ENCODE measurements at regions not wholly inside any gene's neighbourhood (a gene's known extent, or its start where the extent isn't known, plus 50 kb on each side); places are given as distances from the start of the nearest gene placed in this dataset.

DNA sequence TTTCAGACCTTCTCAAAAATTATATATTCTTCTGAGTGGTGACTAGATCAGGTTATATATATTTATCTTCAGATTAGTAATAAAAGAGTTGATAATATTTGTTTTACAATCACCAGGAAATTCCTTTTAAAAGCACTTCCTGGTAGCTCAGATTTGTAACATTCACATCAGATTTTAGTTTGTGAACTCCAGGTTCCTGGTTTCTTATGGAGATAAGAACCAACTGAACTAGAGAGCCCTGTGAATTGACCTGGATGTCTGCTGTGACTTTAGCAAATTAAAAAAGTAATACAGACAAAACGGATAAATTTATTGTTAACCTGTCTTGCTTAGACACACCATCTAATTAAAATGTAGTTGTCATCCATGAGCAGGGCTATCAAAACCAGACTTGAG, 868.7 kb downstream of the BCL11A start (continued):
- TF ChIP-seq, protein P1, sequence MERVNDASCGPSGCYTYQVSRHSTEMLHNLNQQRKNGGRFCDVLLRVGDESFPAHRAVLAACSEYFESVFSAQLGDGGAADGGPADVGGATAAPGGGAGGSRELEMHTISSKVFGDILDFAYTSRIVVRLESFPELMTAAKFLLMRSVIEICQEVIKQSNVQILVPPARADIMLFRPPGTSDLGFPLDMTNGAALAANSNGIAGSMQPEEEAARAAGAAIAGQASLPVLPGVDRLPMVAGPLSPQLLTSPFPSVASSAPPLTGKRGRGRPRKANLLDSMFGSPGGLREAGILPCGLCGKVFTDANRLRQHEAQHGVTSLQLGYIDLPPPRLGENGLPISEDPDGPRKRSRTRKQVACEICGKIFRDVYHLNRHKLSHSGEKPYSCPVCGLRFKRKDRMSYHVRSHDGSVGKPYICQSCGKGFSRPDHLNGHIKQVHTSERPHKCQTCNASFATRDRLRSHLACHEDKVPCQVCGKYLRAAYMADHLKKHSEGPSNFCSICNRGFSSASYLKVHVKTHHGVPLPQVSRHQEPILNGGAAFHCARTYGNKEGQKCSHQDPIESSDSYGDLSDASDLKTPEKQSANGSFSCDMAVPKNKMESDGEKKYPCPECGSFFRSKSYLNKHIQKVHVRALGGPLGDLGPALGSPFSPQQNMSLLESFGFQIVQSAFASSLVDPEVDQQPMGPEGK (CRISPR knock-in tag; IDR thresholded peaks at IDR 0.05; ENCODE audit: borderline replicate concordance): no peak

DNA sequence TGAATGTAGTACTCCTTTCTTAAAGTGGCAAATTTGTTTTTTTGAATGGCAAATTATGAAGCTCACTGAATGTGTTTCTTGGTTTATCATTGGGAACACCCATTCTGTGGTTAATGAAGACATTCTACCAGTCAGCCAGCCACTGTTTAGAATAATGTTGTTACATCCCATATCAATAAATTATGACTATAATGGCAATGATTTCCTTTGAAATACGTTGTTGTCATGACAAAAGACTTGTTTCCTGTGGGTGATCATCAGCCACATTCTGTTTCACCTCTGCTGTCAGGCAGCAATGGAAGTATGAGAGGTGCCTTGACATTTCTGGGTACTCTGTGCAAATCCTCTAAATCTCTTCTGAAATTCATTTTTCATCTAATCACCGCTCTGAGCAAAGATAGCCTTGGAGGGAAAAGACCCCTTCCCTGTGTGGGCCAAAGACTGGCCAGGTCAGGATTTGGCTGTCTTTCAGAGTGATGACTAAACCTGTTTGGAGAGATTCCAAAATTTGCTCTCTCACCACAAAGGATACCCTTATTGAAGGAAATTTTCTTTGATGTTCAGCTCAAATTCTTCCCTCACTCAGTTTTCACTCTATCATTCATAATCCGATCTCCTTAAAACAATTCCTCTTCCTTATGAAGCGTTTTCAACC, 869.2 kb downstream of the BCL11A start:
- TF ChIP-seq ZNF70 (CRISPR knock-in tag; IDR thresholded peaks at IDR 0.05): no peak
- no peak for TF ChIP-seq ZFP30 (CRISPR knock-in tag; IDR thresholded peaks at IDR 0.05)
- TF ChIP-seq ARNTL (CRISPR knock-in tag; IDR thresholded peaks at IDR 0.05; ENCODE audit: borderline replicate concordance, low read depth): no peak
- TF ChIP-seq PPARA (CRISPR knock-in tag; IDR thresholded peaks at IDR 0.05; ENCODE audit: borderline replicate concordance): no peak
- no peak for ATAC-seq

DNA sequence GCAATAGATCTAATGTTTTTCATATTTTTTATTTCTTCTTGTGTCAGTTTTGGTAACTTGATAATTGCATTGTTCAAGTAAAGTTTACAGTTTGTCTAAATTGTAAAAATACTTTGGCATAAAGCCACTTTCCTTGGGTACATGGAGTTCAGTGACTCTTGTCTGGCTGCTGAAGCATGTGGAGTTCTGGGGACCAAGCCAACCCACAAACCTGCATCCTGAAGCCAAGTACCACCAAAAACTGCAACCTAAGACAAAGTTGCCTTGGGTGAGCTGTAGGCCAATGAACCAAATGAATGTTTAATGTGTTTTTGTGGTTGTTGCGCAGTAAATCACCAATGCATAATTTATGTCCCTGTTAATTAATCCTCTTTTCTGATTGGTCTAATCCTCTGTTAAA, 872.6 kb downstream of the BCL11A start:
- TF ChIP-seq, protein P2, sequence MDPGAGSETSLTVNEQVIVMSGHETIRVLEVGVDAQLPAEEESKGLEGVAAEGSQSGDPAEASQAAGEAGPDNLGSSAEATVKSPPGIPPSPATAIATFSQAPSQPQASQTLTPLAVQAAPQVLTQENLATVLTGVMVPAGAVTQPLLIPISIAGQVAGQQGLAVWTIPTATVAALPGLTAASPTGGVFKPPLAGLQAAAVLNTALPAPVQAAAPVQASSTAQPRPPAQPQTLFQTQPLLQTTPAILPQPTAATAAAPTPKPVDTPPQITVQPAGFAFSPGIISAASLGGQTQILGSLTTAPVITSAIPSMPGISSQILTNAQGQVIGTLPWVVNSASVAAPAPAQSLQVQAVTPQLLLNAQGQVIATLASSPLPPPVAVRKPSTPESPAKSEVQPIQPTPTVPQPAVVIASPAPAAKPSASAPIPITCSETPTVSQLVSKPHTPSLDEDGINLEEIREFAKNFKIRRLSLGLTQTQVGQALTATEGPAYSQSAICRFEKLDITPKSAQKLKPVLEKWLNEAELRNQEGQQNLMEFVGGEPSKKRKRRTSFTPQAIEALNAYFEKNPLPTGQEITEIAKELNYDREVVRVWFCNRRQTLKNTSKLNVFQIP (CRISPR knock-in tag; IDR thresholded peaks at IDR 0.05; ENCODE audit: borderline replicate concordance, low read depth): no peak
- TF ChIP-seq RARB (CRISPR knock-in tag; IDR thresholded peaks at IDR 0.05) (no peak), ZNF8 (CRISPR knock-in tag; IDR thresholded peaks at IDR 0.05) (no peak), BACH2 (CRISPR knock-in tag; IDR thresholded peaks at IDR 0.05; ENCODE audit: borderline replicate concordance) (no peak), ZNF565 (CRISPR knock-in tag; conservative IDR thresholded peaks at IDR 0.05; ENCODE audit: low read depth) (no peak)
- TF ChIP-seq, protein P3, sequence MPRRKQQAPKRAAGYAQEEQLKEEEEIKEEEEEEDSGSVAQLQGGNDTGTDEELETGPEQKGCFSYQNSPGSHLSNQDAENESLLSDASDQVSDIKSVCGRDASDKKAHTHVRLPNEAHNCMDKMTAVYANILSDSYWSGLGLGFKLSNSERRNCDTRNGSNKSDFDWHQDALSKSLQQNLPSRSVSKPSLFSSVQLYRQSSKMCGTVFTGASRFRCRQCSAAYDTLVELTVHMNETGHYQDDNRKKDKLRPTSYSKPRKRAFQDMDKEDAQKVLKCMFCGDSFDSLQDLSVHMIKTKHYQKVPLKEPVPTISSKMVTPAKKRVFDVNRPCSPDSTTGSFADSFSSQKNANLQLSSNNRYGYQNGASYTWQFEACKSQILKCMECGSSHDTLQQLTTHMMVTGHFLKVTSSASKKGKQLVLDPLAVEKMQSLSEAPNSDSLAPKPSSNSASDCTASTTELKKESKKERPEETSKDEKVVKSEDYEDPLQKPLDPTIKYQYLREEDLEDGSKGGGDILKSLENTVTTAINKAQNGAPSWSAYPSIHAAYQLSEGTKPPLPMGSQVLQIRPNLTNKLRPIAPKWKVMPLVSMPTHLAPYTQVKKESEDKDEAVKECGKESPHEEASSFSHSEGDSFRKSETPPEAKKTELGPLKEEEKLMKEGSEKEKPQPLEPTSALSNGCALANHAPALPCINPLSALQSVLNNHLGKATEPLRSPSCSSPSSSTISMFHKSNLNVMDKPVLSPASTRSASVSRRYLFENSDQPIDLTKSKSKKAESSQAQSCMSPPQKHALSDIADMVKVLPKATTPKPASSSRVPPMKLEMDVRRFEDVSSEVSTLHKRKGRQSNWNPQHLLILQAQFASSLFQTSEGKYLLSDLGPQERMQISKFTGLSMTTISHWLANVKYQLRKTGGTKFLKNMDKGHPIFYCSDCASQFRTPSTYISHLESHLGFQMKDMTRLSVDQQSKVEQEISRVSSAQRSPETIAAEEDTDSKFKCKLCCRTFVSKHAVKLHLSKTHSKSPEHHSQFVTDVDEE (CRISPR knock-in tag; IDR thresholded peaks at IDR 0.05): no peak
- ATAC-seq: no peak

DNA sequence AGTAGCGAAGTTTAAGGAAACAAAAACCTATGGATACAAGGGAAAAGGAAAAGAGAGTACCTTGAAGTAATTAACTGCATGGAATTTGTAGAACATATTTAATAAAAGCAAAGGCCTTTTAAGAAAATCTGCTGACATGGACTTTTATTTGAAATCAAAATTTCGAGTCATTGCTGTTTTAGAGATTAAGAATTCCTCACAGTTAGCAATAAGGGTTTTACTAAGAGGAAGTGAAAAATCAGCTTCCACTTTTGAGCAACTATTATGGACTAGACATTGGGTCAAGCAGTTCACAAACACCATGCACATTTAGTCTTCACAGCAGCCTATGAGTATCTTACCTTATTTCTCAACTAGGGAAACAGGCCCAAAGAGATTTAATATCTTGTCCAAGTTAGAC, 876.3 kb downstream of the BCL11A start:
- ATAC-seq: no peak
- TF ChIP-seq, protein P3 (CRISPR knock-in tag; IDR thresholded peaks at IDR 0.05): no peak
- TF ChIP-seq, protein P2 (CRISPR knock-in tag; IDR thresholded peaks at IDR 0.05; ENCODE audit: borderline replicate concordance, low read depth): no peak
- TF ChIP-seq ARNTL (CRISPR knock-in tag; IDR thresholded peaks at IDR 0.05; ENCODE audit: borderline replicate concordance, low read depth) (no peak), GLIS3 (CRISPR knock-in tag; IDR thresholded peaks at IDR 0.05) (no peak), ZNF8 (CRISPR knock-in tag; IDR thresholded peaks at IDR 0.05) (no peak), ZFP3 (CRISPR knock-in tag; IDR thresholded peaks at IDR 0.05) (no peak), CSDC2 (CRISPR knock-in tag; IDR thresholded peaks at IDR 0.05) (no peak), ZNF565 (CRISPR knock-in tag; conservative IDR thresholded peaks at IDR 0.05; ENCODE audit: low read depth) (no peak), PPARA (CRISPR knock-in tag; IDR thresholded peaks at IDR 0.05; ENCODE audit: borderline replicate concordance) (no peak), RARB (CRISPR knock-in tag; IDR thresholded peaks at IDR 0.05) (no peak), TCF4 (CRISPR knock-in tag; IDR thresholded peaks at IDR 0.05; ENCODE audit: borderline replicate concordance) (no peak), TOX (CRISPR knock-in tag; IDR thresholded peaks at IDR 0.05; ENCODE audit: borderline replicate concordance) (no peak), ZNF70 (CRISPR knock-in tag; IDR thresholded peaks at IDR 0.05) (no peak), SNAI2 (CRISPR knock-in tag; IDR thresholded peaks at IDR 0.05) (no peak), BACH2 (CRISPR knock-in tag; IDR thresholded peaks at IDR 0.05; ENCODE audit: borderline replicate concordance) (no peak)
- TF ChIP-seq, protein P1 (CRISPR knock-in tag; IDR thresholded peaks at IDR 0.05; ENCODE audit: borderline replicate concordance): no peak
